Fibroblast of lung (primary cell): ENCODE measurements at regions not wholly inside any gene's neighbourhood (a gene's known extent, or its start where the extent isn't known, plus 50 kb on each side); places are given as distances from the start of the nearest gene placed in this dataset.

ENCODE experiments used
- EZH2 ChIP-seq: IDR thresholded peaks from 2 replicates; pipeline ENCODE4 v1.5.1; 2012; ENCODE audit warnings: low read length, control low read depth, mild to moderate bottlenecking; ENCODE audit errors: missing control alignments
- TF ChIP-seq, protein P1 (sequence below), 2 donors: IDR thresholded peaks in 1 of 2; conservative IDR thresholded peaks in 1 of 2; 1 replicate in 1 of 2; 2 replicates in 1 of 2; pipeline ENCODE4 v1.5.1; 2011 to 2012; ENCODE audit warnings: low read length in 2 of 2, control low read depth in 1 of 2, inconsistent platforms in 1 of 2, low read depth in 1 of 2, mild to moderate bottlenecking in 1 of 2

- TF ChIP-seq, protein P1, sequence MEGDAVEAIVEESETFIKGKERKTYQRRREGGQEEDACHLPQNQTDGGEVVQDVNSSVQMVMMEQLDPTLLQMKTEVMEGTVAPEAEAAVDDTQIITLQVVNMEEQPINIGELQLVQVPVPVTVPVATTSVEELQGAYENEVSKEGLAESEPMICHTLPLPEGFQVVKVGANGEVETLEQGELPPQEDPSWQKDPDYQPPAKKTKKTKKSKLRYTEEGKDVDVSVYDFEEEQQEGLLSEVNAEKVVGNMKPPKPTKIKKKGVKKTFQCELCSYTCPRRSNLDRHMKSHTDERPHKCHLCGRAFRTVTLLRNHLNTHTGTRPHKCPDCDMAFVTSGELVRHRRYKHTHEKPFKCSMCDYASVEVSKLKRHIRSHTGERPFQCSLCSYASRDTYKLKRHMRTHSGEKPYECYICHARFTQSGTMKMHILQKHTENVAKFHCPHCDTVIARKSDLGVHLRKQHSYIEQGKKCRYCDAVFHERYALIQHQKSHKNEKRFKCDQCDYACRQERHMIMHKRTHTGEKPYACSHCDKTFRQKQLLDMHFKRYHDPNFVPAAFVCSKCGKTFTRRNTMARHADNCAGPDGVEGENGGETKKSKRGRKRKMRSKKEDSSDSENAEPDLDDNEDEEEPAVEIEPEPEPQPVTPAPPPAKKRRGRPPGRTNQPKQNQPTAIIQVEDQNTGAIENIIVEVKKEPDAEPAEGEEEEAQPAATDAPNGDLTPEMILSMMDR (conservative IDR thresholded peaks at IDR 0.05 in 1 of 2, IDR thresholded peaks at IDR 0.05 in 1 of 2; ENCODE audit: low read depth in 1 of 2, low read length in 2 of 2): no peak
- TF ChIP-seq EZH2: no peak
Measured at GRCh38 chr20:17840423-17840822, 128.2 kb downstream of the SNX5 start.
